ENCODE measurements at regions not wholly inside any gene's neighbourhood (a gene's known extent, or its start where the extent isn't known, plus 50 kb on each side); places are given as distances from the start of the nearest gene placed in this dataset.

DNA sequence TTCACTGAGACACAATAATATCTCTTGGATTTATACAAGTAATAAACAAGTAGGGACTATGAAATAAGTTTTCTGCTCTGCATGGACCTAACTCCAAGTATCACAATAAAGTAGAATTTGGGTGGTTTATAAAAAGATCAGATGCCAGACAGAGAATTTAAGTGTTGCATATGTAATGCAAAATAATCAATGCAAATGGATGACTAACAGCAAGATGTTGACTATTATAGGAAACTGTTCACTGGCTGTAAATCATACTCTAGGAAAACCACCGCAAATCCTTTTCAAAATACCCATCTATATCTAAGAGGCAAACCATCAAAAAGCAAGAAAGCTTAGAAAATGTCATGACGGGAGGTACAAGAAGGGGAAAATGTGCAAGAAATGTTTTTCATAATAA lies 539.8 kb upstream of the FAM174A start:
- no peak overlapping the region for H3K4me3 ChIP-seq (ENCODE audit: extremely low read depth in 1 of 4, insufficient read depth in 2 of 4, low read depth in 3 of 4, low read length in 4 of 4)
- FAIRE-seq (no peak), DNase-seq (ENCODE audit: low read depth in 1 of 2, low spot score in 2 of 2) (no peak)
- no peak overlapping the region for H3K27ac ChIP-seq (ENCODE audit: low read depth, low read length)
- no peak overlapping the region for H3K9ac ChIP-seq (replicated peaks in 1 of 4; ENCODE audit: extremely low read depth in 1 of 4, low read depth in 3 of 4, low read length in 3 of 4)
- ChIA-PET CTCF (ENCODE audit: partially characterized antibody) (no interaction called here), POLR2A (ENCODE audit: partially characterized antibody) (no interaction called here)
- H2AK5ac ChIP-seq (ENCODE audit: low read depth, low read length): no peak overlapping the region
- H4K5ac ChIP-seq (ENCODE audit: insufficient read length, low read depth, low read length): no peak overlapping the region
- no peaks in the 10 kb centered on the region for H3K9me3 ChIP-seq (ENCODE audit: insufficient read depth in 2 of 2, low read depth in 1 of 2, low read length in 1 of 2)
- no peaks in the 10 kb centered on the region for H3K27me3 ChIP-seq (replicated peaks in 1 of 4; ENCODE audit: control insufficient read depth in 3 of 4, extremely low read depth in 1 of 4, insufficient read depth in 3 of 4, low read length in 3 of 4)
- H4K20me1 ChIP-seq (replicated peaks in 1 of 2; ENCODE audit: control insufficient read depth in 1 of 2, insufficient read depth in 2 of 2, low read length in 2 of 2): no peaks in the 10 kb centered on the region
- no peak overlapping the region for H3K56ac ChIP-seq (replicated peaks; ENCODE audit: insufficient read length, low read depth, low read length)
- WGBS, 2 experiments (ENCODE audit: extremely low coverage in 1 of 2, insufficient coverage in 1 of 2, insufficient read length in 1 of 2, insufficient replicate concordance in 2 of 2, low coverage in 1 of 2, low lambda C conversion rate in 2 of 2, missing lambda C conversion rate in 1 of 2): 94% methylated on average over 2 of the region's 2 CpGs; no CpG with 5 or more reads in 1 of the 2 experiments
- no peak overlapping the region for H3K14ac ChIP-seq (ENCODE audit: insufficient read length)
- H3K23me2 ChIP-seq (ENCODE audit: low read depth, low read length): no peaks in the 10 kb centered on the region
- H2AFZ ChIP-seq (ENCODE audit: low read length): no peak overlapping the region
- H3K4me1 ChIP-seq (replicated peaks in 1 of 4; ENCODE audit: control insufficient read depth in 3 of 4, insufficient read depth in 4 of 4, low read length in 3 of 4): no peaks in the 10 kb centered on the region
- no peaks in the 10 kb centered on the region for H3K36me3 ChIP-seq (ENCODE audit: control insufficient read depth in 2 of 4, insufficient read depth in 4 of 4, low read length in 3 of 4)
- H2BK20ac ChIP-seq (ENCODE audit: low read length): no peak overlapping the region
- H3K23ac ChIP-seq (ENCODE audit: insufficient read length): no peak overlapping the region
- H2BK5ac ChIP-seq (ENCODE audit: low read depth, low read length): no peak overlapping the region
- no peak overlapping the region for H4K91ac ChIP-seq (replicated peaks; ENCODE audit: insufficient read length, low read length)
- no peak overlapping the region for H3K18ac ChIP-seq (ENCODE audit: extremely low read depth, low read length)
- no peaks in the 10 kb centered on the region for H3K79me1 ChIP-seq (ENCODE audit: low read depth, low read length)
- H3K4me2 ChIP-seq (ENCODE audit: insufficient read depth in 1 of 2, low read depth in 2 of 2, low read length in 2 of 2): no peak overlapping the region
- H3K4ac ChIP-seq (replicated peaks; ENCODE audit: insufficient read length, low read depth, low read length): no peak overlapping the region
- no peaks in the 10 kb centered on the region for H3K79me2 ChIP-seq (ENCODE audit: control insufficient read depth in 1 of 2, insufficient read depth in 2 of 2, low read length in 2 of 2)
- no peak overlapping the region for H2BK120ac ChIP-seq (replicated peaks; ENCODE audit: low read depth, low read length)
- no peak overlapping the region for H4K8ac ChIP-seq (ENCODE audit: extremely low read depth, insufficient read depth, low read length)
- no peak overlapping the region for H2BK12ac ChIP-seq (ENCODE audit: low read depth, low read length)
- no peak overlapping the region for H2BK15ac ChIP-seq (ENCODE audit: low read length)
- TF ChIP-seq, protein P1, sequence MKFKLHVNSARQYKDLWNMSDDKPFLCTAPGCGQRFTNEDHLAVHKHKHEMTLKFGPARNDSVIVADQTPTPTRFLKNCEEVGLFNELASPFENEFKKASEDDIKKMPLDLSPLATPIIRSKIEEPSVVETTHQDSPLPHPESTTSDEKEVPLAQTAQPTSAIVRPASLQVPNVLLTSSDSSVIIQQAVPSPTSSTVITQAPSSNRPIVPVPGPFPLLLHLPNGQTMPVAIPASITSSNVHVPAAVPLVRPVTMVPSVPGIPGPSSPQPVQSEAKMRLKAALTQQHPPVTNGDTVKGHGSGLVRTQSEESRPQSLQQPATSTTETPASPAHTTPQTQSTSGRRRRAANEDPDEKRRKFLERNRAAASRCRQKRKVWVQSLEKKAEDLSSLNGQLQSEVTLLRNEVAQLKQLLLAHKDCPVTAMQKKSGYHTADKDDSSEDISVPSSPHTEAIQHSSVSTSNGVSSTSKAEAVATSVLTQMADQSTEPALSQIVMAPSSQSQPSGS (IDR thresholded peaks at IDR 0.05; ENCODE audit: low read length): no peak
- no peak for TF ChIP-seq SIX5 (IDR thresholded peaks at IDR 0.05; ENCODE audit: low read depth, low read length)

All from H1 (cell line).